ENCODE measurements at regions not wholly inside any gene's neighbourhood (a gene's known extent, or its start where the extent isn't known, plus 50 kb on each side); places are given as distances from the start of the nearest gene placed in this dataset.

DNA sequence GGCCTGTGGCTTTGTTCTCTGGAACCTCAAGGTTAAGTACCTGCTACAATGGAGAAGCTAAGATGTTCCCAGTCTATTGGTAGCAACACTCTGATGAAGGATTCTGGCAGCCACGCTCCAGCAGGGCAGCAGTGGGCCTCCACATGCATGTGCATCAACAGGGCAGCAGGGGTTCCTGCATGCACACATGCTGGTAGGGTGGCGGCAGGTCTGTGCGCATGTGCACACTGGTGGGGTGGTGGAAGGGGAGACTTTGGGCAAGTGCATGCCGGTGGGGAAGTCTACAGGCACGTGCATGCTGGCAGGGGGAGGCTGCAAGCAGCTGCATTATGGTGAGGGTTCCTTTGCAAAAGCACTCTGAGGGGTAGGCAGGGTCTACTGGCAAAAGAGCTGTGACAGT lies 160.7 kb downstream of the NKX6-1 start:
- no peak for FAIRE-seq
- DNase-seq = peak in 1 of 5 donors; percentile 59
- Histone ChIP-seq H3K4me1 (ENCODE audit: control insufficient read depth in 2 of 3, insufficient read depth in 2 of 3, low read depth in 1 of 3, low read length in 3 of 3) (no peaks in the 10 kb centered on the region), H3K27me3 (ENCODE audit: control insufficient read depth, insufficient read depth, low read length) (no peaks in the 10 kb centered on the region), H3K9ac (ENCODE audit: low read length in 3 of 3) (no peak overlapping the region), H3K27ac (ENCODE audit: low read depth in 2 of 2, low read length in 2 of 2) (no peak overlapping the region), H3K4me3 (ENCODE audit: low read length in 3 of 3) (no peak overlapping the region), H3K9me3 (ENCODE audit: control insufficient read depth in 2 of 3, insufficient read depth in 1 of 3, low read length in 3 of 3) (peaks cover 0 to 9% (median 0%) of the 10 kb centered on the region in 3 donors), H3K36me3 (ENCODE audit: control insufficient read depth in 2 of 3, insufficient read depth in 3 of 3, low read length in 3 of 3) (no peaks in the 10 kb centered on the region)
- TF ChIP-seq, protein P1, sequence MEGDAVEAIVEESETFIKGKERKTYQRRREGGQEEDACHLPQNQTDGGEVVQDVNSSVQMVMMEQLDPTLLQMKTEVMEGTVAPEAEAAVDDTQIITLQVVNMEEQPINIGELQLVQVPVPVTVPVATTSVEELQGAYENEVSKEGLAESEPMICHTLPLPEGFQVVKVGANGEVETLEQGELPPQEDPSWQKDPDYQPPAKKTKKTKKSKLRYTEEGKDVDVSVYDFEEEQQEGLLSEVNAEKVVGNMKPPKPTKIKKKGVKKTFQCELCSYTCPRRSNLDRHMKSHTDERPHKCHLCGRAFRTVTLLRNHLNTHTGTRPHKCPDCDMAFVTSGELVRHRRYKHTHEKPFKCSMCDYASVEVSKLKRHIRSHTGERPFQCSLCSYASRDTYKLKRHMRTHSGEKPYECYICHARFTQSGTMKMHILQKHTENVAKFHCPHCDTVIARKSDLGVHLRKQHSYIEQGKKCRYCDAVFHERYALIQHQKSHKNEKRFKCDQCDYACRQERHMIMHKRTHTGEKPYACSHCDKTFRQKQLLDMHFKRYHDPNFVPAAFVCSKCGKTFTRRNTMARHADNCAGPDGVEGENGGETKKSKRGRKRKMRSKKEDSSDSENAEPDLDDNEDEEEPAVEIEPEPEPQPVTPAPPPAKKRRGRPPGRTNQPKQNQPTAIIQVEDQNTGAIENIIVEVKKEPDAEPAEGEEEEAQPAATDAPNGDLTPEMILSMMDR (IDR thresholded peaks at IDR 0.05; ENCODE audit: borderline replicate concordance, extremely low read depth, insufficient read depth) = no peak
- intact Hi-C loops (cut with DNase I) = no loop called here

DNA sequence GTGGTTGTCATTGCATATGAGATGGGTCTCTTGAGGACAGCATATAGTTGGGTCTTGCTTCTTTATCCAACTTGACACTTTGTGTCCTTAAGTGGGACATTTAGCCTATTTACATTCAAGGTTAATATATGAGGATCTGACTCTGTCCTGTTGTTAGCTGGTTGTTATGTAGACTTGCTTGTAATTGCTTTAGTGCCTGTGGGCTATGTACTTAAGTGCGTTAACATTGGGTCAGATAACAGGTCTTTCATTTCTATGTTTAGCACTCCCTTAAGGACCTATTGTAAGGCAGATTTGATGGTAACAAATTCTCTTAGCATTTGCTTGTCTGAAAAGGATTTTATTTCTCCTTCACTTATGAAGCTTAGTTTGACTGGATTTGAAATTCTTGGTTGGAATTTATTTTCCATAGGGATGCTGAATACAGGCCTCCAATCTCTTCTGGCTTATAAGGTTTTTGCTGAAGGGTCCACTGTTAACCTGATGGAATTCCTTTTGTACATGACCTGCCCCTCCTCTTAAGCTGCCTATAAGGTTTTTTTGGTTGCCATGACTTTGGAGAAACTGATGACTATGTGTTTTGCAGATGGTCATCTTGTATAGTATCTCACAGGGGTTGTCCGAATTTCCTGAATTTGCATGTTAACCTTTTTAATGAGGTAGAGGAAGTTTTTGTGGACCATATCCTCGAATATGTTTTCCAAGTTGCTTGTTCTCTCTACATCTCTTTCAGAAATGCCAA lies 162.0 kb downstream of the NKX6-1 start:
- TF ChIP-seq, protein P1 (IDR thresholded peaks at IDR 0.05; ENCODE audit: borderline replicate concordance, extremely low read depth, insufficient read depth) = no peak
- H3K27me3 ChIP-seq (ENCODE audit: control insufficient read depth, insufficient read depth, low read length) = no peaks in the 10 kb centered on the region
- H3K9me3 ChIP-seq (ENCODE audit: control insufficient read depth in 2 of 3, insufficient read depth in 1 of 3, low read length in 3 of 3) = peaks cover 0 to 6% (median 0%) of the 10 kb centered on the region in 3 donors
- FAIRE-seq = no peak
- H3K9ac ChIP-seq (ENCODE audit: low read length in 3 of 3) = no peak overlapping the region
- H3K27ac ChIP-seq (ENCODE audit: low read depth in 2 of 2, low read length in 2 of 2) = no peak overlapping the region
- no peak overlapping the region for H3K4me3 ChIP-seq (ENCODE audit: low read length in 3 of 3)
- no peaks in the 10 kb centered on the region for H3K36me3 ChIP-seq (ENCODE audit: control insufficient read depth in 2 of 3, insufficient read depth in 3 of 3, low read length in 3 of 3)
- no peak for DNase-seq
- intact Hi-C loops (cut with DNase I) = no loop called here
- H3K4me1 ChIP-seq (ENCODE audit: control insufficient read depth in 2 of 3, insufficient read depth in 2 of 3, low read depth in 1 of 3, low read length in 3 of 3) = no peaks in the 10 kb centered on the region

DNA sequence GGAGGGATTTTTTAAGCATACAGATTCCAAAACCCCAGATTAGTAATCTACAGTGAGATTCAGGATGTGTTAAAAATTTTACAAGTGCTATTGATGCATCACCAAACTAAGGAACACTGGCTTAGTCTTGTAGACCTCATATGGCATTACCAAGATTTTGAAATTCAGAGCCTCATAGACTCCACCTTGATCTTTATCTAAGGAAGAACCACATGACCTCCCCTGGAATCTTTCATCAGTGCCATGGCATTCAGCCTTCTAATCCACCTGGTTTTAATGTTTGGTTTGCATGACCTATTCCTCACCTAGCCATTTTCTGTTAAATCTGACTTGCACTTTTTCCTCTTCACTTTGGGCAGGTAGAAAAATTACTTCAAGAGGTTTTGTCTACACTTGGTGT lies 171.6 kb downstream of the NKX6-1 start:
- TF ChIP-seq, protein P1 (IDR thresholded peaks at IDR 0.05; ENCODE audit: borderline replicate concordance, extremely low read depth, insufficient read depth) = no peak
- Histone ChIP-seq H3K9me3 (ENCODE audit: control insufficient read depth in 2 of 3, insufficient read depth in 1 of 3, low read length in 3 of 3) (peaks cover 0 to 5% (median 0%) of the 10 kb centered on the region in 3 donors), H3K27me3 (ENCODE audit: control insufficient read depth, insufficient read depth, low read length) (no peaks in the 10 kb centered on the region), H3K4me1 (ENCODE audit: control insufficient read depth in 2 of 3, insufficient read depth in 2 of 3, low read depth in 1 of 3, low read length in 3 of 3) (no peaks in the 10 kb centered on the region), H3K9ac (ENCODE audit: low read length in 3 of 3) (no peak overlapping the region), H3K27ac (ENCODE audit: low read depth in 2 of 2, low read length in 2 of 2) (no peak overlapping the region), H3K4me3 (ENCODE audit: low read length in 3 of 3) (no peak overlapping the region), H3K36me3 (ENCODE audit: control insufficient read depth in 2 of 3, insufficient read depth in 3 of 3, low read length in 3 of 3) (no peaks in the 10 kb centered on the region)
- DNase-seq (no peak), FAIRE-seq (no peak)
- intact Hi-C loops (cut with DNase I) = no loop called here
